ENCODE measurements at regions not wholly inside any gene's neighbourhood (a gene's known extent, or its start where the extent isn't known, plus 50 kb on each side); places are given as distances from the start of the nearest gene placed in this dataset.

GRCh38 chr3:135382621-135383020 is 582.9 kb upstream of the PPP2R3A start:
- no peak for TF ChIP-seq CTCF (IDR thresholded peaks at IDR 0.05)
- Histone ChIP-seq H3K4me1 (no peaks in the 10 kb centered on the region), H3K36me3 (no peaks in the 10 kb centered on the region), H3K27me3 (no peaks in the 10 kb centered on the region), H3K27ac (no peak overlapping the region), H3K9me3 (no peaks in the 10 kb centered on the region), H3K4me3 (no peak overlapping the region)
- FAIRE-seq: no peak
- 18 to 22% methylated on average over 3 of the region's 3 CpGs for WGBS, 2 donors
- DNase-seq: no peak
- intact Hi-C loops (cut with DNase I): no loop called here
- ATAC-seq: no peak

DNA sequence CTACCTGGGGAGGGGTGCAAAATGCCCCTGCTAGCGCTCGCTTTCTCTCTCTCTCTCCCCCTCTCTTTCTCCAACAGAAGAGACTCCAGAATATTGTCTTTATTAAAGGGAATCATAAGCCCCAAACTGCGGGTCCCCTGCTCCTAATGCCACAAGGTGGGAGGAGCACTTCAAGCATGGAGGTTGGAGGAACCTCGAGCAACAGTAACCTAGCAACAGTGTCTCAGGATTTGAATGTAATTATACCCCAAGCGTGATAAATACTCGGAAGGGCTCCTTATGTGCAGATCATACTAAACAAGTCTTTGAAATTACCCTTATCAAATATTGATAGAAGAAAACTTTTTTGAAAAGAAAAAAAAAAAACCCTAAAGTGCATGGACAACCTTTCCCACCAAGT is 582.2 kb upstream of the PPP2R3A start:
- intact Hi-C loops (cut with DNase I): no loop called here
- H3K36me3 ChIP-seq: no peaks in the 10 kb centered on the region
- H3K4me3 ChIP-seq: no peak overlapping the region
- no peaks in the 10 kb centered on the region for H3K9me3 ChIP-seq
- H3K27me3 ChIP-seq: no peaks in the 10 kb centered on the region
- FAIRE-seq: no peak
- no peak overlapping the region for H3K27ac ChIP-seq
- no peak for DNase-seq
- 44 to 54% methylated on average over 6 of the region's 6 CpGs for WGBS, 2 donors
- no peak for ATAC-seq
- no peak for TF ChIP-seq CTCF (IDR thresholded peaks at IDR 0.05)
- no peaks in the 10 kb centered on the region for H3K4me1 ChIP-seq

- no peaks in the 10 kb centered on the region for H3K27me3 ChIP-seq
- no peaks in the 10 kb centered on the region for H3K36me3 ChIP-seq
- no peaks in the 10 kb centered on the region for H3K4me1 ChIP-seq
- WGBS, 2 donors: 59 to 67% methylated on average over 4 of the region's 4 CpGs
- no peaks in the 10 kb centered on the region for H3K9me3 ChIP-seq
- ATAC-seq (no peak), DNase-seq (no peak), FAIRE-seq (no peak)
- intact Hi-C loops (cut with DNase I): no loop called here
- TF ChIP-seq CTCF (IDR thresholded peaks at IDR 0.05): no peak
- no peak overlapping the region for H3K4me3 ChIP-seq
- H3K27ac ChIP-seq: no peak overlapping the region
These were observed 573.4 kb upstream of the PPP2R3A start for GRCh38 chr3:135392151-135392550.

GRCh38 chr3:135393159-135393558 is 572.4 kb upstream of the PPP2R3A start:
- no peaks in the 10 kb centered on the region for H3K36me3 ChIP-seq
- WGBS, 2 donors: 26 to 36% methylated on average over 3 of the region's 3 CpGs
- DNase-seq (no peak), ATAC-seq (no peak), FAIRE-seq (no peak)
- no peaks in the 10 kb centered on the region for H3K9me3 ChIP-seq
- H3K27ac ChIP-seq: no peak overlapping the region
- H3K4me1 ChIP-seq: no peaks in the 10 kb centered on the region
- no peak overlapping the region for H3K4me3 ChIP-seq
- no peak for TF ChIP-seq CTCF (IDR thresholded peaks at IDR 0.05)
- intact Hi-C loops (cut with DNase I): no loop called here
- H3K27me3 ChIP-seq: no peaks in the 10 kb centered on the region

DNA sequence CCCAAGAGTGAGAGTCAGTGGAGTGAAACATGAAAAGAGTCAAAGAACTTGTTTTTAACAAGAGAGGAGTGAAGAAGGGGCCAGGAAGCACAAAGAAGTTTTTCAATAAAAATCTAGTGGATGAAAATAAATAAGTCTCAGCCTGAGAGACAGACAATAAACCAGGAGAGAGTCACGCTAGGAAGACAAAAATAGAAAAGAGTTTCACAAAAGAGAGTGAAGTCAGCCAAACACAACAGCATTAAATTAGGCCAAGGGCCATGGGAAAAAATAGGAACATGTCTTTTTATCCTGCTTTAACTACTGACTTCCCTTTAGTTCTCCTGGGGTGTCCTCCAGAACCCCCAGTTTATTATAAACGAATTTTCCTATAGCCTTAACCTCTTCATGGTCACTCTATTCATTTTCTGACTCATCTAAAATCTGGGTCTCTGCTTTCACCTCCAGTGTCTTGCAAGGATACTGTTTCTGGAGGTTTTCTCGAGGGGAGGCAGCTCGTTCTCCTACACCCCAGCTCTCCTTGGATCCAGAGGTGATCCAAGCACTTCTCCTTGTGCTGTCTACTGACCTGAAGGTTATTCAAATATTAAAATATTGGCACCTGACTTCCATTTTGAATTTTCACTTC is 571.5 kb upstream of the PPP2R3A start:
- Histone ChIP-seq H3K36me3 (no peaks in the 10 kb centered on the region), H3K9me3 (no peaks in the 10 kb centered on the region), H3K27ac (no peak overlapping the region), H3K4me1 (no peaks in the 10 kb centered on the region), H3K27me3 (no peaks in the 10 kb centered on the region), H3K4me3 (no peak overlapping the region)
- no peak for TF ChIP-seq CTCF (IDR thresholded peaks at IDR 0.05)
- DNase-seq (no peak), FAIRE-seq (no peak), ATAC-seq (no peak)
- intact Hi-C loops (cut with DNase I): no loop called here
- WGBS, 2 donors: 47 to 49% methylated on average over 4 of the region's 4 CpGs
